H9 (cell line): ENCODE measurements at regions not wholly inside any gene's neighbourhood (a gene's known extent, or its start where the extent isn't known, plus 50 kb on each side); places are given as distances from the start of the nearest gene placed in this dataset.

Experiments used
- DNase-seq: peaks from one replicate; pipeline ENCODE4 v3.0.0-alpha.2; 2017
- H2AFZ ChIP-seq: one replicate; pipeline ENCODE4 v1.6.1; 2013; ENCODE audit warnings: mild to moderate bottlenecking, low read length, control low read depth, moderate library complexity
- H2AK5ac ChIP-seq: 2 replicates; pipeline ENCODE4 v1.6.1; 2013; ENCODE audit warnings: low read length, control low read depth, mixed read lengths; ENCODE audit not compliant: insufficient read length
- H2BK120ac ChIP-seq: one replicate; pipeline ENCODE4 v1.6.1; 2013; ENCODE audit warnings: low read depth, mild to moderate bottlenecking, low read length, control low read depth, inconsistent platforms; ENCODE audit not compliant: poor library complexity, severe bottlenecking
- H2BK12ac ChIP-seq: 2 replicates; pipeline ENCODE4 v1.6.1; 2013; ENCODE audit warnings: low read length, control low read depth, mixed read lengths, low read depth; ENCODE audit not compliant: insufficient read length
- H2BK15ac ChIP-seq: 2 replicates; pipeline ENCODE4 v1.6.1; 2013; ENCODE audit warnings: low read depth, low read length, control low read depth
- H2BK20ac ChIP-seq: one replicate; pipeline ENCODE4 v1.6.1; 2013; ENCODE audit warnings: low read depth, mild to moderate bottlenecking, low read length, control low read depth, inconsistent platforms; ENCODE audit not compliant: poor library complexity, severe bottlenecking
- H2BK5ac ChIP-seq: 2 replicates; pipeline ENCODE4 v1.6.1; 2013; ENCODE audit warnings: low read length, control low read depth, mixed read lengths; ENCODE audit not compliant: insufficient read length
- H3K14ac ChIP-seq: 2 replicates; pipeline ENCODE4 v1.6.1; 2013; ENCODE audit warnings: low read length, control low read depth; ENCODE audit not compliant: insufficient read depth
- H3K18ac ChIP-seq: 2 replicates; pipeline ENCODE4 v1.6.1; 2013; ENCODE audit warnings: low read depth, mild to moderate bottlenecking, mixed read lengths, low read length, control low read depth; ENCODE audit not compliant: insufficient read length
- H3K23ac ChIP-seq: 2 replicates; pipeline ENCODE4 v1.6.1; 2013; ENCODE audit warnings: low read length, control low read depth, mixed read lengths, low read depth; ENCODE audit not compliant: insufficient read length
- H3K23me2 ChIP-seq: 2 replicates; pipeline ENCODE4 v1.6.1; 2013; ENCODE audit warnings: low read depth, mild to moderate bottlenecking, mixed read lengths, low read length, control low read depth; ENCODE audit not compliant: insufficient read length, poor library complexity, severe bottlenecking
- H3K27ac ChIP-seq: 2 replicates; pipeline ENCODE4 v1.5.1; 2013; ENCODE audit warnings: low read length, control low read depth, mixed read lengths, low read depth; ENCODE audit not compliant: insufficient read length
- H3K27me3 ChIP-seq: 2 replicates; pipeline ENCODE4 v1.6.1; 2013; ENCODE audit warnings: low read length, control low read depth, inconsistent platforms; ENCODE audit not compliant: insufficient read depth
- H3K4ac ChIP-seq: 2 replicates; pipeline ENCODE4 v1.6.1; 2013; ENCODE audit warnings: low read depth, mild to moderate bottlenecking, control low read depth, inconsistent platforms, low read length, moderate library complexity
- H3K4me1 ChIP-seq: 2 replicates; pipeline ENCODE4 v1.6.1; 2013; ENCODE audit warnings: low read length, control low read depth, inconsistent platforms; ENCODE audit not compliant: insufficient read depth
- H3K4me2 ChIP-seq: 2 replicates; pipeline ENCODE4 v1.6.1; 2013; ENCODE audit warnings: low read length, control low read depth, mixed read lengths; ENCODE audit not compliant: insufficient read length, insufficient read depth
- H3K56ac ChIP-seq: 2 replicates; pipeline ENCODE4 v1.6.1; 2013; ENCODE audit warnings: low read depth, mild to moderate bottlenecking, mixed read lengths, low read length, control low read depth; ENCODE audit not compliant: insufficient read length
- H3K79me1 ChIP-seq: 2 replicates; pipeline ENCODE4 v1.6.1; 2013; ENCODE audit warnings: low read depth, mild to moderate bottlenecking, moderate library complexity, low read length, control low read depth, inconsistent platforms; ENCODE audit not compliant: insufficient read depth, poor library complexity, severe bottlenecking
- H3K79me2 ChIP-seq: 2 replicates; pipeline ENCODE4 v1.6.1; 2013; ENCODE audit warnings: low read length, control low read depth, inconsistent platforms; ENCODE audit not compliant: insufficient read depth
- H3K9ac ChIP-seq: 2 replicates; pipeline ENCODE4 v1.6.1; 2013; ENCODE audit warnings: low read length, control low read depth, mixed read lengths; ENCODE audit not compliant: insufficient read length; ENCODE audit errors: extremely low read depth
- H3K9me3 ChIP-seq: one replicate; pipeline ENCODE4 v1.6.1; 2013; ENCODE audit warnings: low read depth, low read length, inconsistent platforms; ENCODE audit not compliant: control insufficient read depth
- H3T11ph ChIP-seq: one replicate; pipeline ENCODE4 v1.6.1; 2013; ENCODE audit warnings: mild to moderate bottlenecking, low read length, control low read depth, inconsistent platforms
- H4K20me1 ChIP-seq: one replicate; pipeline ENCODE4 v1.6.1; 2013; ENCODE audit not compliant: control insufficient read depth, insufficient read length, insufficient read depth
- H4K5ac ChIP-seq: 2 replicates; pipeline ENCODE4 v1.6.1; 2013; ENCODE audit warnings: low read depth, mild to moderate bottlenecking, mixed read lengths, low read length, control low read depth; ENCODE audit not compliant: insufficient read length
- H4K8ac ChIP-seq: replicated peaks from 2 replicates; pipeline ENCODE4 v1.6.1; 2013; ENCODE audit warnings: low read length, control low read depth, mixed read lengths, low read depth; ENCODE audit not compliant: insufficient read length
- H4K91ac ChIP-seq: 2 replicates; pipeline ENCODE4 v1.6.1; 2013; ENCODE audit warnings: low read depth, mild to moderate bottlenecking, moderate library complexity, mixed read lengths, low read length, control low read depth; ENCODE audit not compliant: insufficient read length
- H3K27ac Mint-ChIP-seq, 3 experiments: 2 replicates in 2 of 3; 3 replicates in 1 of 3; pipeline ENCODE4 v1.8.0; 2020 to 2021; ENCODE audit warnings: mixed read lengths in 3 of 3, mild to moderate bottlenecking in 1 of 3, moderate library complexity in 1 of 3
- H3K27me3 Mint-ChIP-seq: 2 replicates; pipeline ENCODE4 v1.8.0; 2021; ENCODE audit warnings: low read depth, mild to moderate bottlenecking, moderate library complexity, mixed read lengths
- H3K36me3 Mint-ChIP-seq, 3 experiments: 2 replicates in 2 of 3; 3 replicates in 1 of 3; pipeline ENCODE4 v1.8.0; 2020 to 2021; ENCODE audit warnings: low read depth in 3 of 3, mixed read lengths in 3 of 3; ENCODE audit not compliant: insufficient read depth in 1 of 3
- H3K4me1 Mint-ChIP-seq, 2 experiments: 2 replicates each; pipeline ENCODE4 v1.8.0; 2020; ENCODE audit warnings: mixed read lengths in 2 of 2
- H3K4me3 Mint-ChIP-seq, 2 experiments: 2 replicates in 1 of 2; 3 replicates in 1 of 2; pipeline ENCODE4 v1.8.0; 2020 to 2021; ENCODE audit warnings: mild to moderate bottlenecking in 2 of 2, mixed read lengths in 2 of 2, moderate library complexity in 1 of 2
- H3K9me3 Mint-ChIP-seq, 2 experiments: 2 replicates in 1 of 2; 3 replicates in 1 of 2; pipeline ENCODE4 v1.8.0; 2020; ENCODE audit warnings: mild to moderate bottlenecking in 2 of 2, mixed read lengths in 2 of 2, moderate library complexity in 1 of 2
- WGBS: extraction: QIAGEN DNeasy Blood & Tissue Kit; methylation state at CpG from one replicate; pipeline ENCODE4 v1.1.7; 2013; ENCODE audit warnings: missing lambda C conversion rate, low lambda C conversion rate, mixed read lengths; ENCODE audit not compliant: insufficient read length; ENCODE audit errors: extremely low coverage; 5-methylcytosine and 5-hydroxymethylcytosine counted together
- TF ChIP-seq, protein P1 (sequence below): fragments of 200-600 bp; sonication (generic); conservative IDR thresholded peaks from 3 replicates; pipeline ENCODE4 v1.8.0; 2021; ENCODE audit warnings: antibody characterized with exemption, mild to moderate bottlenecking

- Histone ChIP-seq H3K4ac (no peak overlapping the region), H3K56ac (no peak overlapping the region), H4K20me1 (no peaks in the 10 kb centered on the region), H3K9me3 (no peaks in the 10 kb centered on the region), H2BK5ac (no peak overlapping the region), H2AFZ (no peak overlapping the region), H4K91ac (no peak overlapping the region), H3K23me2 (no peaks in the 10 kb centered on the region), H2BK120ac (no peak overlapping the region), H2AK5ac (no peak overlapping the region), H2BK20ac (no peak overlapping the region), H4K8ac (no peak overlapping the region), H3K4me2 (no peak overlapping the region), H3T11ph (no peak overlapping the region), H3K18ac (no peak overlapping the region), H3K14ac (no peak overlapping the region), H3K4me1 (no peaks in the 10 kb centered on the region), H3K23ac (no peak overlapping the region), H3K79me2 (no peaks in the 10 kb centered on the region), H2BK12ac (no peak overlapping the region), H4K5ac (no peak overlapping the region), H3K79me1 (no peaks in the 10 kb centered on the region), H2BK15ac (no peak overlapping the region), H3K27me3 (no peaks in the 10 kb centered on the region), H3K9ac (no peak overlapping the region), H3K27ac (no peak overlapping the region)
- Mint-ChIP-seq H3K27me3 (no peaks in the 10 kb centered on the region), H3K4me1 (no peaks in the 10 kb centered on the region), H3K36me3 (peaks cover 0 to 13% (median 1%) of the 10 kb centered on the region in 3 experiments; a peak in 2 of 7 replicates), H3K27ac (no peak overlapping the region), H3K4me3 (no peak overlapping the region), H3K9me3 (peaks cover 12 to 16% of the 10 kb centered on the region in 2 experiments; a peak in 4 of 5 replicates)
- WGBS: no CpG with 5 or more reads among the region's 2 CpGs
- no peak for DNase-seq
- TF ChIP-seq, protein P1, sequence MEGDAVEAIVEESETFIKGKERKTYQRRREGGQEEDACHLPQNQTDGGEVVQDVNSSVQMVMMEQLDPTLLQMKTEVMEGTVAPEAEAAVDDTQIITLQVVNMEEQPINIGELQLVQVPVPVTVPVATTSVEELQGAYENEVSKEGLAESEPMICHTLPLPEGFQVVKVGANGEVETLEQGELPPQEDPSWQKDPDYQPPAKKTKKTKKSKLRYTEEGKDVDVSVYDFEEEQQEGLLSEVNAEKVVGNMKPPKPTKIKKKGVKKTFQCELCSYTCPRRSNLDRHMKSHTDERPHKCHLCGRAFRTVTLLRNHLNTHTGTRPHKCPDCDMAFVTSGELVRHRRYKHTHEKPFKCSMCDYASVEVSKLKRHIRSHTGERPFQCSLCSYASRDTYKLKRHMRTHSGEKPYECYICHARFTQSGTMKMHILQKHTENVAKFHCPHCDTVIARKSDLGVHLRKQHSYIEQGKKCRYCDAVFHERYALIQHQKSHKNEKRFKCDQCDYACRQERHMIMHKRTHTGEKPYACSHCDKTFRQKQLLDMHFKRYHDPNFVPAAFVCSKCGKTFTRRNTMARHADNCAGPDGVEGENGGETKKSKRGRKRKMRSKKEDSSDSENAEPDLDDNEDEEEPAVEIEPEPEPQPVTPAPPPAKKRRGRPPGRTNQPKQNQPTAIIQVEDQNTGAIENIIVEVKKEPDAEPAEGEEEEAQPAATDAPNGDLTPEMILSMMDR: no peak
These were observed 134.9 kb upstream of the B3GALT2 start for GRCh38 chr1:193321242-193321840.
